NB4 (cell line): ENCODE measurements at regions not wholly inside any gene's neighbourhood (a gene's known extent, or its start where the extent isn't known, plus 50 kb on each side); places are given as distances from the start of the nearest gene placed in this dataset.

Source experiments
- CTCF ChIP-seq: IDR thresholded peaks from one replicate; pipeline ENCODE4 v1.5.1; 2012; ENCODE audit warnings: low read depth, low read length
- POLR2A ChIP-seq: IDR thresholded peaks from 2 replicates; pipeline ENCODE4 v1.6.1; 2011; ENCODE audit warnings: mild to moderate bottlenecking; ENCODE audit not compliant: insufficient read length; ENCODE audit errors: extremely low read depth

- TF ChIP-seq POLR2A (no peak), CTCF (no peak)
Measured at GRCh38 chr2:52526735-52527134, 1240.9 kb upstream of the CHAC2 start.
